Uterus (tissue), 3 donors: ENCODE measurements at regions not wholly inside any gene's neighbourhood (a gene's known extent, or its start where the extent isn't known, plus 50 kb on each side); places are given as distances from the start of the nearest gene placed in this dataset.

Source experiments
- DNase-seq, 2 donors: peaks; one replicate each; pipeline ENCODE4 v3.0.0-alpha.2; 2019 to 2020
- H3K27ac ChIP-seq, 2 donors: fragments of 200-600 bp; sonication (generic); 1 replicate in 1 of 2; 2 replicates in 1 of 2; pipeline ENCODE4 v1.5.1; 2016 to 2018
- H3K27me3 ChIP-seq, 2 donors: fragments of 200-600 bp; sonication (generic); one replicate each; pipeline ENCODE4 v1.5.1; 2018 to 2019; ENCODE audit warnings: control low read depth in 1 of 2
- H3K36me3 ChIP-seq, 2 donors: fragments of 200-600 bp; sonication (generic); one replicate each; pipeline ENCODE4 v1.5.1; 2019; ENCODE audit warnings: control low read depth in 1 of 2
- H3K4me1 ChIP-seq, 2 donors: fragments of 200-600 bp; sonication (generic); one replicate each; pipeline ENCODE4 v1.5.1; 2018 to 2019; ENCODE audit warnings: control low read depth in 1 of 2
- H3K4me3 ChIP-seq, 2 donors: fragments of 200-600 bp; sonication (generic); 1 replicate in 1 of 2; 2 replicates in 1 of 2; pipeline ENCODE4 v1.5.1; 2018 to 2019; ENCODE audit warnings: mild to moderate bottlenecking in 1 of 2
- H3K9me3 ChIP-seq, 2 donors: fragments of 200-600 bp; sonication (generic); one replicate each; pipeline ENCODE4 v1.5.1; 2019; ENCODE audit warnings: control low read depth in 1 of 2
- CTCF ChIP-seq, 4 experiments: fragments of 200-600 bp in 2 of 4; fragments of 450-650 bp in 2 of 4; sonication (generic) in 2 of 4; IDR thresholded peaks; one replicate each; pipeline ENCODE4 v1.5.1; 2016 to 2019; ENCODE audit warnings: antibody characterized with exemption in 4 of 4, mild to moderate bottlenecking in 2 of 4, moderate library complexity in 1 of 4
- POLR2A ChIP-seq, 2 donors: fragments of 450-650 bp; IDR thresholded peaks; one replicate each; pipeline ENCODE4 v1.6.1; 2016; ENCODE audit warnings: antibody characterized with exemption in 2 of 2, mild to moderate bottlenecking in 1 of 2, moderate library complexity in 1 of 2
- intact Hi-C: fragments of 100-400 bp; cut with DNase I; formaldehyde crosslinking; loops from one replicate; pipeline ENCODE4 v1.15.1; 2023; ENCODE audit warnings: low total_unique reads
- donor health status: DM: yes; HTN: yes; CAD: no.

- TF ChIP-seq POLR2A (IDR thresholded peaks at IDR 0.05) (no peak), CTCF (IDR thresholded peaks at IDR 0.05) (no peak)
- DNase-seq, result peak in 1 of 2 donors; percentile 20
- Histone ChIP-seq H3K27me3 (no peaks in the 10 kb centered on the region), H3K4me1 (no peaks in the 10 kb centered on the region), H3K9me3 (no peaks in the 10 kb centered on the region), H3K27ac (no peak overlapping the region), H3K36me3 (no peaks in the 10 kb centered on the region), H3K4me3 (no peak overlapping the region)
- intact Hi-C loops, result no loop called here
Observed at GRCh38 chr12:58250077-58250476, 308.7 kb downstream of the ATP23 start.

- H3K9me3 ChIP-seq, result no peaks in the 10 kb centered on the region
- no peaks in the 10 kb centered on the region for H3K27me3 ChIP-seq
- no peak overlapping the region for H3K4me3 ChIP-seq
- H3K27ac ChIP-seq, result no peak overlapping the region
- H3K4me1 ChIP-seq, result no peaks in the 10 kb centered on the region
- DNase-seq, result no peak
- H3K36me3 ChIP-seq, result no peaks in the 10 kb centered on the region
- intact Hi-C loops, result no loop called here
- TF ChIP-seq POLR2A (IDR thresholded peaks at IDR 0.05), result no peak
- TF ChIP-seq CTCF (IDR thresholded peaks at IDR 0.05), result no peak
Observed at GRCh38 chr12:58252914-58253313, 311.5 kb downstream of the ATP23 start.

GRCh38 chr12:58253663-58254062 lies 312.3 kb downstream of the ATP23 start:
- Histone ChIP-seq H3K9me3 (no peaks in the 10 kb centered on the region), H3K36me3 (no peaks in the 10 kb centered on the region), H3K27me3 (no peaks in the 10 kb centered on the region), H3K4me1 (no peaks in the 10 kb centered on the region), H3K4me3 (no peak overlapping the region), H3K27ac (no peak overlapping the region)
- intact Hi-C loops, result no loop called here
- TF ChIP-seq CTCF (IDR thresholded peaks at IDR 0.05) (no peak), POLR2A (IDR thresholded peaks at IDR 0.05) (no peak)
- DNase-seq, result no peak

- TF ChIP-seq POLR2A (IDR thresholded peaks at IDR 0.05) (no peak), CTCF (IDR thresholded peaks at IDR 0.05) (no peak)
- Histone ChIP-seq H3K9me3 (no peaks in the 10 kb centered on the region), H3K36me3 (no peaks in the 10 kb centered on the region), H3K27ac (no peak overlapping the region), H3K4me1 (no peaks in the 10 kb centered on the region), H3K4me3 (no peak overlapping the region), H3K27me3 (no peaks in the 10 kb centered on the region)
- intact Hi-C loops, result no loop called here
- no peak for DNase-seq
Observed at GRCh38 chr12:58254463-58255100, 313.2 kb downstream of the ATP23 start.

GRCh38 chr12:58262796-58263195 lies 321.4 kb downstream of the ATP23 start:
- Histone ChIP-seq H3K4me3 (no peak overlapping the region), H3K9me3 (no peaks in the 10 kb centered on the region), H3K36me3 (no peaks in the 10 kb centered on the region), H3K27ac (no peak overlapping the region), H3K4me1 (no peaks in the 10 kb centered on the region), H3K27me3 (no peaks in the 10 kb centered on the region)
- DNase-seq, result no peak
- intact Hi-C loops, result no loop called here
- no peak for TF ChIP-seq CTCF (IDR thresholded peaks at IDR 0.05)
- TF ChIP-seq POLR2A (IDR thresholded peaks at IDR 0.05), result no peak
